ENCODE measurements at regions not wholly inside any gene's neighbourhood (a gene's known extent, or its start where the extent isn't known, plus 50 kb on each side); places are given as distances from the start of the nearest gene placed in this dataset.

DNA sequence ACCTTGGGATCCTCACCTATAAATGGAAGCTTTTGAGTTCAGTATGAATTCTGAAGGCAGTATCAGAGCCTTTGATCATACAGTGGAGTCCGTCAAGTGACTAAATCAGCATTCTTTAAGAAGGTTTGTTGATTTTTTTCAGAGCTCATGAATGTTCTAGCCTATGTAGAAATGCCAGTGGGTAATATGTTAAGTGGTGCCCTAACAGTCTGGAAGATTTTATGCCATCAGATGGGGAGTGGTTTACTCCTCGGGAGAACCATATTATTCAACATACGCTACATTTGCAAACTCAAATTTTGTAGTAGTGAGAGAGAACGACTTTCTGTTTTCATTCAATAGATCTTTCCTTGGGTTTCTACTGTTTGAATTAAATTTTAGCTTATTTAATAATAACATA lies 225.0 kb upstream of the ACVR2A start:
- no peaks in the 10 kb centered on the region for H3K9me3 Mint-ChIP-seq
- ChIA-PET CTCF (interaction anchor here (0.7 to 1.0 kb wide), 2 partner anchors 20 to 215 kb away, joined by 3 to 4 read pairs; no protein-coding TSS in a partner anchor), POLR2A (interaction anchor here (0.7 kb wide), 1 partner anchor 1068 kb away, joined by 3 read pairs; no protein-coding TSS in a partner anchor)
- intact Hi-C loops (cut with micrococcal nuclease), result loop anchor here (10.0 kb wide), 1 partner anchor 905 kb away; no protein-coding TSS in a partner anchor
- no peak overlapping the region for H3K4me3 Mint-ChIP-seq
- no peaks in the 10 kb centered on the region for H3K36me3 Mint-ChIP-seq
- peaks cover 19% of the 10 kb centered on the region for H3K4me1 Mint-ChIP-seq (ENCODE audit: low read depth)
- H3K27me3 Mint-ChIP-seq, result no peaks in the 10 kb centered on the region
- no peak overlapping the region for H3K27ac Mint-ChIP-seq
- no peak for DNase-seq

DNA sequence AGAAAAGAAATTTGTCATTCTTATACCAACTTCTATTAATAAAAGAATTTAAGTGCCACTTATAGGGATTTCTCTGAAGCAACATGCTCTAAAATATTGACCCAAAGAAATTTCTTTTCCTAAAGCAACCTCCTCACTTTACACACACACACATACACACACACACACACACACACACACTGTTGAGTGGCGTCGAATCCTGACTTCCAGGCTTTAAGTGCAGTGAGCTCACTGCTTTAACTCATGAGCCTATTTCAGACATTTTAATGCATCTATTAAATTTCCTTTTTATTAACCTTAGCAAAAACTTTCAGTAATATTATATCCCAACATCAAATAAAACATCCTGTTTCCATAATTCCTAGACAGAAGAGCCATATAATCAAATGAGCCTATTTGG lies 229.1 kb upstream of the ACVR2A start:
- no peak overlapping the region for H3K4me3 Mint-ChIP-seq
- H3K36me3 Mint-ChIP-seq, result no peaks in the 10 kb centered on the region
- no peak overlapping the region for H3K27ac Mint-ChIP-seq
- no peaks in the 10 kb centered on the region for H3K9me3 Mint-ChIP-seq
- ChIA-PET POLR2A (no interaction called here), CTCF (no interaction called here)
- H3K4me1 Mint-ChIP-seq (ENCODE audit: low read depth), result no peaks in the 10 kb centered on the region
- intact Hi-C loops (cut with micrococcal nuclease), result no loop called here
- no peak for DNase-seq
- no peaks in the 10 kb centered on the region for H3K27me3 Mint-ChIP-seq

DNA sequence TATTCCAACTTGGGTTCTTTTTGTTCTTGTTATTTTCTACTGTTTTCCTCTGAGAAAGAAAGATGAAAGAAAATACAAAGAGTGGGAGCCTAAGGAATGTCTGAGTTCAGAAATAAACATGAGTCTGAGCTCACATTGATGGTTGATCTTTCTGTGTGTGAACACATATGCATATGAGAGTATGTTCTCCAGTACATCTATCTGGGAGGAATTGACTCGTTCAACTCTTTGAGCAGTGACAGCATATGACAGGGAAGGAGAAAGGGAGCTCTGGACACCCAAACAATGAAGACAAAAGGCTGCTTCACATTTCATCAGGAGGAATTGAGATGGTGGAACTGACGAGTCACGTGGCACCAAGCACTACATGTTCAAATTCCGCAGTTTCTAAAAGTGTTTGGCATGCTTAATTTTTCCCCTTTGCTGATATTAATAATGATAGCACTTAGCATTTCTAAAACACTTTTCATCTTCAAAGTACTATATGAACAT lies 229.8 kb upstream of the ACVR2A start:
- H3K27me3 Mint-ChIP-seq, result no peaks in the 10 kb centered on the region
- ChIA-PET POLR2A (no interaction called here), CTCF (no interaction called here)
- DNase-seq, result no peak
- no peaks in the 10 kb centered on the region for H3K9me3 Mint-ChIP-seq
- no peaks in the 10 kb centered on the region for H3K36me3 Mint-ChIP-seq
- intact Hi-C loops (cut with micrococcal nuclease), result no loop called here
- no peak overlapping the region for H3K27ac Mint-ChIP-seq
- no peaks in the 10 kb centered on the region for H3K4me1 Mint-ChIP-seq (ENCODE audit: low read depth)
- H3K4me3 Mint-ChIP-seq, result no peak overlapping the region

DNA sequence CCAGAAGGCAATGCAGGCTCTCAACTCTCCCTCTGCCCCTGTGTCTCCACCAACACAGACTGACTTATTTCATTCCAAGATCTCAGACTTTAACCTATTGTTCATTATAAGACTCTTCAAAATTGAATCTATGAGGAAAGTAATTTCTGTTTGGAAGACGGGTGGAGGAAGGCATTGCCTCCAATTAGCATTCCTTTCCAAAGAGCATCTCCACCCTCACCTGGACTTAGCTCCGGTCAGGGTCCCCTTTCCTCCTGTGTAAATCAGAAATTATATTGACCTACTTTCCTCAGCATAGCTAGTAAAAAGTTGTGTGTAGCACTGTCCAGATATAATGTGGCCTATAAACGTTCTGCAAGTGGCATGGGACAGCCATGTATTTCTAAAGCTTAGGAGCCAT lies 230.4 kb upstream of the ACVR2A start:
- intact Hi-C loops (cut with micrococcal nuclease), result no loop called here
- Mint-ChIP-seq H3K27ac (no peak overlapping the region), H3K4me3 (no peak overlapping the region), H3K4me1 (ENCODE audit: low read depth) (no peaks in the 10 kb centered on the region), H3K9me3 (no peaks in the 10 kb centered on the region), H3K27me3 (no peaks in the 10 kb centered on the region), H3K36me3 (no peaks in the 10 kb centered on the region)
- ChIA-PET POLR2A (no interaction called here), CTCF (no interaction called here)
- DNase-seq, result no peak

DNA sequence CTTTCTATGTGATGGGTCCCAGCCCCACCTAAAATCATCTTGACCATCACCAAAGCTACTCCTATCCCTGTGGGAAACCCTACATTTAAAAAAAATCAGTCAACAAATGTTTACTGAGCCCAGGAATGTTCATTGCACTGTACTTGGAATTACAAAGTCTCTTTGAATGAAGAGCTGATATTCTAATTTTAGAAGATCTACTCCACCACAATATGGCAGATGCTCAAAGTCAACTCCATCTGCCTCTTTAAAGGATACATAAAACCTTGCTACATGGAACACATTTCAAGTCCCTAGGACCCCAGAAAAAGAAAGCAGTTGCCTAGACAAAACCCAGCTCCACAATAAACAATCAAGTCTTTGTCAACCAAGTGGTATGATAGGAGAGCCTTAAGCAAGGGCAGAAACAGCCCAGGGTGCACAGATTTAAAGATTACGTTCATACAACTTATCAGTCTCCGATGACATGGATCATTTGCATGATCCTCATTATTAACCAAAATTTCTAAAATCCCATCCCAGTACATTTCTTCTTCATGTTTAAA lies 234.3 kb upstream of the ACVR2A start:
- intact Hi-C loops (cut with micrococcal nuclease), result no loop called here

DNA sequence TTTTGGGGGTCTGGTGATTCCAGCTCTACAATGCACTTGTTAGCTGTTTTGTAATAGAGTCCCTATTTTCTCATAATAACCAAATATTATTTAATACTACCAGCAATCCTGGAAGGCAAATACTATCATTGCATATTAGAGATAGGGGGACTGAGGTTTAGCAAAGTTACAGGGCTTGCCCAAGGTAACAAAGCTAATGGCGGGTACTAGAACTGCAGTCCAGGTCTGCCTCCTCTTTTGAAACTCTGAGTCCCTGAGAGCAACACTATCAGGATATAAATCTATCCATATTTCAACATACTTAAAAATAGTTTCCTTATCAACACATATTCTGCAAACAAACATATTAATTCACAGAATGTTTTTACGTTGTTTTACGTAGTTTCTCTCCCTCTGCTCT lies 235.5 kb upstream of the ACVR2A start:
- Mint-ChIP-seq H3K4me3 (no peak overlapping the region), H3K9me3 (no peaks in the 10 kb centered on the region), H3K36me3 (no peaks in the 10 kb centered on the region), H3K27me3 (no peaks in the 10 kb centered on the region), H3K27ac (no peak overlapping the region), H3K4me1 (ENCODE audit: low read depth) (no peaks in the 10 kb centered on the region)
- ChIA-PET CTCF (no interaction called here), POLR2A (no interaction called here)
- no peak for DNase-seq
- intact Hi-C loops (cut with micrococcal nuclease), result no loop called here

More for the DNA sequence above, 234.3 kb upstream of the ACVR2A start:
- Mint-ChIP-seq H3K27ac (no peak overlapping the region), H3K4me1 (ENCODE audit: low read depth) (no peaks in the 10 kb centered on the region), H3K36me3 (no peaks in the 10 kb centered on the region), H3K9me3 (no peaks in the 10 kb centered on the region), H3K4me3 (no peak overlapping the region), H3K27me3 (no peaks in the 10 kb centered on the region)
- no peak for DNase-seq
- CTCF ChIA-PET, result no interaction called here
- POLR2A ChIA-PET, result no interaction called here

DNA sequence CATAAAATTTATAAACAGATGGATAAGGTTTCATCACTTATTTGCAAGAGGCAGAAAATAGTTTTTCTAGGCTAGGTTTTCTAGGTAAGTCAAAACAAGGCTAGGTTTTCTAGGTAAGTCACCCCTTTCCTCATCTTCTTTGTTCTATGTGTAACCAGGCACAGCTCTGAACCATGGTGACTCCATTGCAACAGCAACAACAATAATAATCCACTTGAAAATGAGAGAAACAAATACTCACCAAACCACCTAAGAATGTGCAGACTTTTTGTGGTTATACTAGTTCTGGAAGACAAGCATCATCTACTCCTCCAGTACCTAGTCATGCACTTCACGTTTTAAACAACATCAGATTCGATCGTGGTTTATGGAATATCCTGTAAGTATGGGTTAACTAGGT lies 237.4 kb upstream of the ACVR2A start:
- Mint-ChIP-seq H3K4me1 (ENCODE audit: low read depth) (no peaks in the 10 kb centered on the region), H3K9me3 (peaks cover 2% of the 10 kb centered on the region), H3K27me3 (no peaks in the 10 kb centered on the region), H3K27ac (no peak overlapping the region), H3K4me3 (no peak overlapping the region), H3K36me3 (peaks cover 2% of the 10 kb centered on the region)
- intact Hi-C loops (cut with micrococcal nuclease), result no loop called here
- CTCF ChIA-PET, result interaction anchor here (0.8 kb wide), 1 partner anchor 31 kb away, joined by 3 read pairs; no protein-coding TSS in a partner anchor
- no peak for DNase-seq
- POLR2A ChIA-PET, result no interaction called here

DNA sequence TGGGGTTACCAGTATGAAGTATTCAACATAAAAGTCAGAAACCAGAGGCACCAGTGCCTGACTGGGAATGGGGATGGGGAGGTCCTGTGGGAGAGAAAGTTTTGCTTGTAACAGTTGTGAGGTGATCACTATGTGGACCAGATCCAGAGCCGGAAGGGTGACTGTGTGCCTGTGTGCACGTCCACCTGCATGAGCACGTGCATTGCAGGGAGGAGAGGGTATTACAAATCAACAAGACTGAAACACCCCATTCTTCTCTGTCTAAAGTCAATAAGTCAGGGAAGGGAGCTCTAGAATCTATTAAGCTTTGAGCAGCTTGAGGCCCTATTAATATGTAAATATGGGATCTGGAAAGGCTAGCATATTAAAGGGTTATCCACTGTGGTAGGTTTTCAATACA lies 241.0 kb upstream of the ACVR2A start:
- H3K27ac Mint-ChIP-seq, result no peak overlapping the region
- ChIA-PET POLR2A (no interaction called here), CTCF (no interaction called here)
- no peaks in the 10 kb centered on the region for H3K27me3 Mint-ChIP-seq
- intact Hi-C loops (cut with micrococcal nuclease), result no loop called here
- no peaks in the 10 kb centered on the region for H3K4me1 Mint-ChIP-seq (ENCODE audit: low read depth)
- peaks cover 2% of the 10 kb centered on the region for H3K36me3 Mint-ChIP-seq
- peaks cover 10% of the 10 kb centered on the region for H3K9me3 Mint-ChIP-seq
- no peak for DNase-seq
- H3K4me3 Mint-ChIP-seq, result no peak overlapping the region

DNA sequence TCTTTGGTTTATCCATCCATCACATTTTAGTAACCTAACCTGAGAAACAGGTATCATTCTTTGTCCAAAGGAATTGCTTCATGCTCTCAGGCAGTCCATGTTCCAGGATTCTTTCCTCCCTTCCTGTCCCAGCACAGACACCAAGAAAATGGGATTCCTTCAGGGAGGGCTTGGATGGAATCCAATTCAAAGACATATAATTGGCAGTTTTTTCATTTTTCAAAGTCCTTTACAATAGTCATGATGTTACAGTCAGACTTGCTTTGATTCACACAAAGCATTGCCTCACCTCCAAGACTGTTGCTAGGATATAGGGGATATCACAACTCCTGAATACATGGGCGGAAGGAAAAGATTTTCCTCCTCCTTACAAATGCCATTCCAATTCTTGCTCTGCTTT lies 241.4 kb upstream of the ACVR2A start:
- DNase-seq, result no peak
- H3K27me3 Mint-ChIP-seq, result no peaks in the 10 kb centered on the region
- H3K4me1 Mint-ChIP-seq (ENCODE audit: low read depth), result no peaks in the 10 kb centered on the region
- ChIA-PET CTCF (no interaction called here), POLR2A (no interaction called here)
- intact Hi-C loops (cut with micrococcal nuclease), result no loop called here
- H3K4me3 Mint-ChIP-seq, result no peak overlapping the region
- H3K9me3 Mint-ChIP-seq, result peaks cover 10% of the 10 kb centered on the region
- H3K36me3 Mint-ChIP-seq, result peaks cover 2% of the 10 kb centered on the region
- no peak overlapping the region for H3K27ac Mint-ChIP-seq

DNA sequence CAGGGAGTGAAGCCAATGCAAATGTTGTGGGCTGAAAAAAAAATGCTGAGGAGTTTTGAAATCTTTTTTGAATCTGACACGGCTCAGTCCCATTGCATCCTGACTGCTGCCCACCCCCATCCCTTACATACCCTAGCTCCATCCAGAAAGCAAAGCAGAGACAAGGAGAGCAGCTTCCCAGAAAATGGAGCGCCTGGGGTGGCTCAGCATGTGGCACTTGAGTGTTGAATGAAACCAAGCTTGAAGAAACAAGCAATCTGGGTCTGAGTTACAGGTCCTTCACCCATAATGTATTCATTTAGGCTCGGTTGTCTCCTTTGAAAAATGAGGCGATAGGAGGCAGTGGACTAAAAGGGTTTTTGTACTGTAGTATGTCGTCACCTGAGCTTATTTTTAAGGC lies 244.2 kb upstream of the ACVR2A start:
- no peak for DNase-seq
- Mint-ChIP-seq H3K27ac (no peak overlapping the region), H3K4me3 (no peak overlapping the region), H3K9me3 (peaks cover 10% of the 10 kb centered on the region), H3K36me3 (peaks cover 2% of the 10 kb centered on the region), H3K27me3 (no peaks in the 10 kb centered on the region), H3K4me1 (ENCODE audit: low read depth) (no peaks in the 10 kb centered on the region)
- intact Hi-C loops (cut with micrococcal nuclease), result no loop called here
- CTCF ChIA-PET, result no interaction called here
- POLR2A ChIA-PET, result no interaction called here

DNA sequence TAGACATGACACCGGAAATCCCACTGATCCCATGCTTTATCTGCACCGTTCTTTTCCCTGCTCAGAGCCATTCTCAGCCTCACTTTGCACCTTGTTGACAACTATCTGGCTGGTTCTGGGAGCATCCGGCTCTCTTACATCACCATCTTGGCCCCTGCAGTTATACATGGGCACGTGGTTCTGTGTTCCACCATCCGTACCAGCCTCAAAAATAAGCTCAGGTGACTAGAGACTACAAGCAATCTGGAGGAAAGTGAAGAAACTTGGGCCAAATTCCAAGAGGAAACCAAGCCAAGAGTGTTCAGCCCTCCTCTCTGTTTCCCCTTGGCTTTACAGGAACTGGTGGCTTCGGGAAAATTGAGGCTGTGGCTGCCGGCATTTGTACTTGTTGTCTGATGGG lies 244.6 kb upstream of the ACVR2A start:
- ChIA-PET CTCF (no interaction called here), POLR2A (no interaction called here)
- Mint-ChIP-seq H3K36me3 (peaks cover 2% of the 10 kb centered on the region), H3K27me3 (no peaks in the 10 kb centered on the region), H3K4me1 (ENCODE audit: low read depth) (no peaks in the 10 kb centered on the region), H3K27ac (no peak overlapping the region), H3K4me3 (no peak overlapping the region), H3K9me3 (peaks cover 10% of the 10 kb centered on the region)
- DNase-seq, result no peak
- intact Hi-C loops (cut with micrococcal nuclease), result no loop called here

DNA sequence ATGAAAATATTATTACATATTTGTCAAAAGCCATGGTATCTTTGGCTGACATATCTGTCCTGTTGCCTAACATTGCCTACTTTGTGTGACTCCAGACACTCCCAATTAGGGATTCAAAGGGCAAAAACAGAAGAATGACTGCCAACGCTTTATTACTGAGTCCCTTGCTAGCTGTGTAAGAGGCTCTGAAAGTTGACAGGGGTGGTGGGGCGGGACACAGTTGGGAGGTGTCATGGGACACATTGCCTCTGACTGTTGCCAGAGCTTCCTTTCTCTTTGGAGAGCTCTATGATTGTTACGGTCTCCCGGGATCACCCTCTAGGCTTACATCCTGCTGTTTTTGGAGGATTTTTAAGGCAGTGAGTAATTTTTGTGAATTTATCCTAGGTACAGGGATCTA lies 249.6 kb upstream of the ACVR2A start:
- Mint-ChIP-seq H3K4me3 (no peak overlapping the region), H3K27ac (no peak overlapping the region), H3K9me3 (peaks cover 13% of the 10 kb centered on the region), H3K36me3 (peaks cover 3% of the 10 kb centered on the region), H3K4me1 (ENCODE audit: low read depth) (no peaks in the 10 kb centered on the region), H3K27me3 (no peaks in the 10 kb centered on the region)
- intact Hi-C loops (cut with micrococcal nuclease), result no loop called here
- CTCF ChIA-PET, result no interaction called here
- POLR2A ChIA-PET, result no interaction called here
- no peak for DNase-seq

DNA sequence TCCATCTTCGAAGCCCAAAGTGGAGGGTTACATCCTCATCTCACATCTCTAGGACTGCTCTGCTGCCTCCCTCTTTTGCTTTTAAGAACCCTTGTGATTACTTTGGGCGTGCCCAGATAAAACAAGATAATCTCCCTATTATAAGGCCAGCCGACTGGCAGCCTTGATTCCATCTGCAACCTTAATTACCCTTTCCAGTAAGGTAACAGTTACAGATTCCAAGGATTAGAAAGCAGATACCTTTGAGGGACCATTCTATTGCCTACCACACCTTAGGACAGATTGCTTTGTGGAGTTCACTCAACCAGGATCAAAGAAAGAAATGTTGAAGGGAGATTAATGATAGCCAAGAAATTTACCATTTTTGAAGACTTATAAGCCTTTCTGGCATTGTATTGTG lies 250.8 kb upstream of the ACVR2A start:
- no peaks in the 10 kb centered on the region for H3K27me3 Mint-ChIP-seq
- POLR2A ChIA-PET, result no interaction called here
- H3K36me3 Mint-ChIP-seq, result peaks cover 3% of the 10 kb centered on the region
- H3K4me1 Mint-ChIP-seq (ENCODE audit: low read depth), result no peaks in the 10 kb centered on the region
- CTCF ChIA-PET, result no interaction called here
- intact Hi-C loops (cut with micrococcal nuclease), result no loop called here
- no peak overlapping the region for H3K27ac Mint-ChIP-seq
- peaks cover 13% of the 10 kb centered on the region for H3K9me3 Mint-ChIP-seq
- H3K4me3 Mint-ChIP-seq, result no peak overlapping the region
- DNase-seq, result no peak
